K562 (cell line): ENCODE measurements at regions not wholly inside any gene's neighbourhood (a gene's known extent, or its start where the extent isn't known, plus 50 kb on each side); places are given as distances from the start of the nearest gene placed in this dataset.

Source experiments
- ATAC-seq: fragments of 200-7000 bp; cut with Tn5 transposase; 3 replicates; pipeline ENCODE4 v1.9.1; 2020; ENCODE audit warnings: moderate library complexity
- BruUV-seq: library from RNA; stranded (reverse); fragments of 400-500 nt; replicated peaks from 2 replicates; lab custom pipeline; 2021; lab: Mats Ljungman, UMichigan
- CTCF ChIA-PET: fragments of 300-600 bp; formaldehyde crosslinking; extraction: SDS; loops from one replicate; lab custom pipeline; 2021; ENCODE audit warnings: low intra/inter-chr PET ratio; lab: Yijun Ruan, JAX
- POLR2A ChIA-PET: fragments of 300-600, 350-650 bp; sonication (Branson Sonifier 250); formaldehyde crosslinking; extraction: SDS; loops from one replicate; lab custom pipeline; 2021; ENCODE audit warnings: antibody characterized with exemption, inconsistent platforms; lab: Yijun Ruan, JAX
- DNase-seq, 4 experiments: peaks; one replicate each; pipeline versions ENCODE4 v3.0.0 to v3.0.0-alpha.2; 2011 to 2018; ENCODE audit warnings: low spot score in 3 of 4, mixed read lengths in 3 of 4; ENCODE audit errors: extremely low read depth in 1 of 4
- FAIRE-seq: peaks from 2 replicates; lab custom pipeline; 2011; peaks lifted over from hg19 to GRCh38; lab: Jason Lieb, UNC
- H2AFZ ChIP-seq: 2 replicates; pipeline ENCODE4 v1.6.0; 2011; ENCODE audit warnings: low read depth, low read length, control low read depth, inconsistent platforms
- H3K27ac ChIP-seq: fragments of 200-600 bp; 3 replicates; pipeline ENCODE4 v1.8.0; 2011; ENCODE audit warnings: low read depth, mild to moderate bottlenecking, control low read depth, inconsistent platforms, low read length, moderate library complexity, mixed read lengths; ENCODE audit errors: extremely low read depth
- H3K27me3 ChIP-seq, 2 experiments: fragments of 300-600 bp in 1 of 2; 2 replicates in 1 of 2; 3 replicates in 1 of 2; pipeline versions ENCODE4 v1.6.0 to v1.8.0; 2011; ENCODE audit warnings: inconsistent platforms in 2 of 2, low read length in 2 of 2, mild to moderate bottlenecking in 1 of 2, mixed read lengths in 1 of 2, moderate library complexity in 1 of 2; ENCODE audit not compliant: control insufficient read depth in 2 of 2, insufficient read depth in 2 of 2
- H3K36me3 ChIP-seq: fragments of 300-600 bp; 3 replicates; pipeline ENCODE4 v1.8.0; 2011; ENCODE audit warnings: mild to moderate bottlenecking, low read length, inconsistent platforms; ENCODE audit not compliant: control insufficient read depth, insufficient read depth
- H3K4me1 ChIP-seq, 2 experiments: fragments of 200-600 bp in 1 of 2; replicated peaks in 1 of 2; 2 replicates in 1 of 2; 3 replicates in 1 of 2; pipeline versions ENCODE4 v1.5.1 to v1.8.0; 2011; ENCODE audit warnings: inconsistent platforms in 2 of 2, low read length in 2 of 2, mild to moderate bottlenecking in 1 of 2, mixed read lengths in 1 of 2, moderate library complexity in 1 of 2; ENCODE audit not compliant: control insufficient read depth in 2 of 2, insufficient read depth in 2 of 2
- H3K4me2 ChIP-seq: 2 replicates; pipeline ENCODE4 v1.6.1; 2011; ENCODE audit warnings: low read length, control low read depth, inconsistent platforms, mixed read lengths; ENCODE audit not compliant: insufficient read depth
- H3K4me3 ChIP-seq: fragments of 200-600 bp; sonication (generic), shearing (Covaris generic); 2 replicates; pipeline ENCODE4 v1.5.1; 2016; ENCODE audit warnings: control low read depth, inconsistent platforms
- H3K79me2 ChIP-seq: fragments of 200-600 bp; 3 replicates; pipeline ENCODE4 v1.8.0; 2011; ENCODE audit warnings: low read length, inconsistent platforms; ENCODE audit not compliant: control insufficient read depth, insufficient read depth
- H3K9ac ChIP-seq, 2 experiments: 2 replicates each; pipeline versions ENCODE4 v1.6.0 to v1.6.1; 2011; ENCODE audit warnings: low read depth in 2 of 2, low read length in 2 of 2, control low read depth in 1 of 2, inconsistent platforms in 1 of 2, mild to moderate bottlenecking in 1 of 2, mixed read lengths in 1 of 2; ENCODE audit not compliant: insufficient read depth in 1 of 2
- H3K9me1 ChIP-seq: one replicate; pipeline ENCODE4 v1.6.0; 2011; ENCODE audit warnings: inconsistent platforms, mild to moderate bottlenecking, low read length, moderate library complexity; ENCODE audit not compliant: control insufficient read depth, insufficient read depth
- H3K9me3 ChIP-seq: replicated peaks from 2 replicates; pipeline ENCODE4 v1.5.1; 2011; ENCODE audit warnings: low read depth, low read length, inconsistent platforms; ENCODE audit not compliant: control insufficient read depth, insufficient read depth
- H4K20me1 ChIP-seq: replicated peaks from 2 replicates; pipeline ENCODE4 v1.6.1; 2011; ENCODE audit warnings: low read length, inconsistent platforms, mixed read lengths; ENCODE audit not compliant: control insufficient read depth, insufficient read depth
- ARID2 ChIP-seq: fragments of 450-650 bp; IDR thresholded peaks from 2 replicates; pipeline ENCODE4 v1.6.1; 2017; ENCODE audit warnings: antibody characterized with exemption, mild to moderate bottlenecking
- HNRNPK ChIP-seq: fragments of 200-400 bp; formaldehyde crosslinking; IDR thresholded peaks from one replicate; pipeline ENCODE4 v1.6.1; 2018; ENCODE audit warnings: mild to moderate bottlenecking, low read depth, low read length; ENCODE audit not compliant: poor library complexity, severe bottlenecking
- LCOR ChIP-seq: sonication (generic); formaldehyde crosslinking; IDR thresholded peaks from 2 replicates; pipeline ENCODE4 v1.8.0; 2022; ENCODE audit warnings: mild to moderate bottlenecking, missing genetic modification reagents
- TEAD2 ChIP-seq: fragments of 450-650 bp; IDR thresholded peaks from 2 replicates; pipeline ENCODE4 v1.6.1; 2016; ENCODE audit warnings: missing genetic modification characterization, control low read depth, missing compliant biosample characterization
- ZNF507 ChIP-seq: conservative IDR thresholded peaks from 2 replicates; pipeline ENCODE4 v1.6.1; 2017; ENCODE audit warnings: missing genetic modification characterization, missing compliant biosample characterization
- ZNF695 ChIP-seq: fragments of 450-650 bp; formaldehyde crosslinking; IDR thresholded peaks from 2 replicates; pipeline ENCODE4 v1.4.0; 2020; ENCODE audit warnings: mild to moderate bottlenecking, moderate library complexity
- ZNF830 ChIP-seq: fragments of 250-450 bp; sonication (Bioruptor Pico); IDR thresholded peaks from 2 replicates; pipeline ENCODE4 v1.5.0; 2021; ENCODE audit warnings: mild to moderate bottlenecking
- WGBS: fragments of 100-300 bp; shearing (Covaris generic); methylation state at CpG from one replicate; pipeline ENCODE4 v1.1.6; 2016; ENCODE audit warnings: low coverage, mixed read lengths; ENCODE audit not compliant: insufficient coverage; ENCODE audit errors: missing lambda C conversion rate; 5-methylcytosine and 5-hydroxymethylcytosine counted together
- in situ Hi-C: fragments of 300-500 bp; cut with MboI; formaldehyde crosslinking; loops from 4 replicates; pipeline ENCODE4 v1.15.0; 2018; ENCODE audit warnings: inconsistent platforms, mixed read lengths
- intact Hi-C: fragments of 100-400 bp; cut with micrococcal nuclease; formaldehyde crosslinking; loops from 2 replicates; pipeline ENCODE4 v1.14.2; 2022
- TF ChIP-seq, protein P1 (sequence below): sonication (generic); formaldehyde crosslinking; IDR thresholded peaks from 2 replicates; pipeline ENCODE4 v1.8.0; 2023; ENCODE audit warnings: mild to moderate bottlenecking, missing genetic modification reagents
- TF ChIP-seq, protein P2 (sequence below), 3 experiments: fragments of 200-800 bp in 1 of 3; fragments of 250-450 bp in 1 of 3; fragments of 450-650 bp in 1 of 3; sonication (Bioruptor Pico) in 1 of 3; sonication (Bioruptor generic) in 1 of 3; formaldehyde crosslinking in 1 of 3; IDR thresholded peaks; 2 replicates each; pipeline versions ENCODE4 v1.6.1 to v1.8.0; 2016 to 2022; ENCODE audit warnings: mild to moderate bottlenecking in 2 of 3, missing genetic modification characterization in 2 of 3, missing compliant biosample characterization in 1 of 3, moderate library complexity in 1 of 3

DNA sequence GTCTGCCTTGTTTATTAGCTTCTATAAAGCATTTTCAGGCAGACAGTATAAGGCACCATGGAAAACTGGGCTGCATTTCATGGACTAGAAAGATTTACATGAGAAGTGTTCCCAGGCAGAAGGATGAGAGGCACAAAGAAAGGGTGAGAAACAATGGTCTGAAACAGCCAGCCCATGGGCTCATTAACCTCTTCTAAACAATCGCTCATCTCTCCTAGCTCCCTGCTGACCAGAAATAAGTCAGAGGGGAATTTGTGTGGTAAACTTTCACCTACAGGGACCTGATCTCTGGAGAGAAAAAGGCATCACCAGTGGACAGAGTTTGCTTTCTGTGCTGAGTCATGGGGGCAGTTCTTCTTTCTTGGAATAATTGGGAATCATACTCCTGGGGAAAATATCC, 51.8 kb upstream of the KIRREL3 start:
- H3K4me3 ChIP-seq: no peak overlapping the region
- DNase-seq (no peak), FAIRE-seq (no peak), ATAC-seq (no peak)
- in situ Hi-C loops: no loop called here
- H3K9ac ChIP-seq: no peak overlapping the region
- no peaks in the 10 kb centered on the region for H3K9me3 ChIP-seq
- no peaks in the 10 kb centered on the region for H3K4me1 ChIP-seq
- H3K4me2 ChIP-seq: no peak overlapping the region
- no peaks in the 10 kb centered on the region for H3K27me3 ChIP-seq
- ChIA-PET POLR2A (no interaction called here), CTCF (no interaction called here)
- H3K27ac ChIP-seq: no peak overlapping the region
- BruUV-seq: no TSS peak
- H3K79me2 ChIP-seq: no peaks in the 10 kb centered on the region
- WGBS: 0% methylated on average over 1 of the region's 1 CpG
- H4K20me1 ChIP-seq: no peaks in the 10 kb centered on the region; the same call in 1 of the 2 replicates
- no peaks in the 10 kb centered on the region for H3K9me1 ChIP-seq
- intact Hi-C loops: no loop called here
- no peak for TF ChIP-seq ZNF507 (tag)
- TF ChIP-seq, protein P1, sequence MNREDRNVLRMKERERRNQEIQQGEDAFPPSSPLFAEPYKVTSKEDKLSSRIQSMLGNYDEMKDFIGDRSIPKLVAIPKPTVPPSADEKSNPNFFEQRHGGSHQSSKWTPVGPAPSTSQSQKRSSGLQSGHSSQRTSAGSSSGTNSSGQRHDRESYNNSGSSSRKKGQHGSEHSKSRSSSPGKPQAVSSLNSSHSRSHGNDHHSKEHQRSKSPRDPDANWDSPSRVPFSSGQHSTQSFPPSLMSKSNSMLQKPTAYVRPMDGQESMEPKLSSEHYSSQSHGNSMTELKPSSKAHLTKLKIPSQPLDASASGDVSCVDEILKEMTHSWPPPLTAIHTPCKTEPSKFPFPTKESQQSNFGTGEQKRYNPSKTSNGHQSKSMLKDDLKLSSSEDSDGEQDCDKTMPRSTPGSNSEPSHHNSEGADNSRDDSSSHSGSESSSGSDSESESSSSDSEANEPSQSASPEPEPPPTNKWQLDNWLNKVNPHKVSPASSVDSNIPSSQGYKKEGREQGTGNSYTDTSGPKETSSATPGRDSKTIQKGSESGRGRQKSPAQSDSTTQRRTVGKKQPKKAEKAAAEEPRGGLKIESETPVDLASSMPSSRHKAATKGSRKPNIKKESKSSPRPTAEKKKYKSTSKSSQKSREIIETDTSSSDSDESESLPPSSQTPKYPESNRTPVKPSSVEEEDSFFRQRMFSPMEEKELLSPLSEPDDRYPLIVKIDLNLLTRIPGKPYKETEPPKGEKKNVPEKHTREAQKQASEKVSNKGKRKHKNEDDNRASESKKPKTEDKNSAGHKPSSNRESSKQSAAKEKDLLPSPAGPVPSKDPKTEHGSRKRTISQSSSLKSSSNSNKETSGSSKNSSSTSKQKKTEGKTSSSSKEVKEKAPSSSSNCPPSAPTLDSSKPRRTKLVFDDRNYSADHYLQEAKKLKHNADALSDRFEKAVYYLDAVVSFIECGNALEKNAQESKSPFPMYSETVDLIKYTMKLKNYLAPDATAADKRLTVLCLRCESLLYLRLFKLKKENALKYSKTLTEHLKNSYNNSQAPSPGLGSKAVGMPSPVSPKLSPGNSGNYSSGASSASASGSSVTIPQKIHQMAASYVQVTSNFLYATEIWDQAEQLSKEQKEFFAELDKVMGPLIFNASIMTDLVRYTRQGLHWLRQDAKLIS (CRISPR knock-in tag): no peak
- TF ChIP-seq LCOR: no peak
- TF ChIP-seq HNRNPK: no peak
- TF ChIP-seq ARID2: no peak
- TF ChIP-seq ZNF830: no peak
- no peak for TF ChIP-seq ZNF695
- no peak for TF ChIP-seq TEAD2 (tag)
- TF ChIP-seq, protein P2, sequence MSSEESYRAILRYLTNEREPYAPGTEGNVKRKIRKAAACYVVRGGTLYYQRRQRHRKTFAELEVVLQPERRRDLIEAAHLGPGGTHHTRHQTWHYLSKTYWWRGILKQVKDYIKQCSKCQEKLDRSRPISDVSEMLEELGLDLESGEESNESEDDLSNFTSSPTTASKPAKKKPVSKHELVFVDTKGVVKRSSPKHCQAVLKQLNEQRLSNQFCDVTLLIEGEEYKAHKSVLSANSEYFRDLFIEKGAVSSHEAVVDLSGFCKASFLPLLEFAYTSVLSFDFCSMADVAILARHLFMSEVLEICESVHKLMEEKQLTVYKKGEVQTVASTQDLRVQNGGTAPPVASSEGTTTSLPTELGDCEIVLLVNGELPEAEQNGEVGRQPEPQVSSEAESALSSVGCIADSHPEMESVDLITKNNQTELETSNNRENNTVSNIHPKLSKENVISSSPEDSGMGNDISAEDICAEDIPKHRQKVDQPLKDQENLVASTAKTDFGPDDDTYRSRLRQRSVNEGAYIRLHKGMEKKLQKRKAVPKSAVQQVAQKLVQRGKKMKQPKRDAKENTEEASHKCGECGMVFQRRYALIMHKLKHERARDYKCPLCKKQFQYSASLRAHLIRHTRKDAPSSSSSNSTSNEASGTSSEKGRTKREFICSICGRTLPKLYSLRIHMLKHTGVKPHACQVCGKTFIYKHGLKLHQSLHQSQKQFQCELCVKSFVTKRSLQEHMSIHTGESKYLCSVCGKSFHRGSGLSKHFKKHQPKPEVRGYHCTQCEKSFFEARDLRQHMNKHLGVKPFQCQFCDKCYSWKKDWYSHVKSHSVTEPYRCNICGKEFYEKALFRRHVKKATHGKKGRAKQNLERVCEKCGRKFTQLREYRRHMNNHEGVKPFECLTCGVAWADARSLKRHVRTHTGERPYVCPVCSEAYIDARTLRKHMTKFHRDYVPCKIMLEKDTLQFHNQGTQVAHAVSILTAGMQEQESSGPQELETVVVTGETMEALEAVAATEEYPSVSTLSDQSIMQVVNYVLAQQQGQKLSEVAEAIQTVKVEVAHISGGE (CRISPR knock-in tag; IDR thresholded peaks at IDR 0.05): no peak
- no peaks in the 10 kb centered on the region for H3K36me3 ChIP-seq
- no peak overlapping the region for H2AFZ ChIP-seq
